ENCODE measurements at regions not wholly inside any gene's neighbourhood (a gene's known extent, or its start where the extent isn't known, plus 50 kb on each side); places are given as distances from the start of the nearest gene placed in this dataset.

GRCh38 chr13:104980586-104980985 lies 1554.9 kb downstream of the EFNB2 start:
- TF ChIP-seq EP300 (IDR thresholded peaks at IDR 0.05; ENCODE audit: borderline replicate concordance) (no peak), ZBTB7A (IDR thresholded peaks at IDR 0.05; ENCODE audit: low read depth) (no peak), CEBPB (IDR thresholded peaks at IDR 0.05) (no peak), FOXM1 (IDR thresholded peaks at IDR 0.05; ENCODE audit: borderline replicate concordance, low read depth) (no peak), TAF1 (IDR thresholded peaks at IDR 0.05; ENCODE audit: low read depth) (no peak), TCF12 (IDR thresholded peaks at IDR 0.05; ENCODE audit: low read depth) (no peak)
- TF ChIP-seq, protein P1, sequence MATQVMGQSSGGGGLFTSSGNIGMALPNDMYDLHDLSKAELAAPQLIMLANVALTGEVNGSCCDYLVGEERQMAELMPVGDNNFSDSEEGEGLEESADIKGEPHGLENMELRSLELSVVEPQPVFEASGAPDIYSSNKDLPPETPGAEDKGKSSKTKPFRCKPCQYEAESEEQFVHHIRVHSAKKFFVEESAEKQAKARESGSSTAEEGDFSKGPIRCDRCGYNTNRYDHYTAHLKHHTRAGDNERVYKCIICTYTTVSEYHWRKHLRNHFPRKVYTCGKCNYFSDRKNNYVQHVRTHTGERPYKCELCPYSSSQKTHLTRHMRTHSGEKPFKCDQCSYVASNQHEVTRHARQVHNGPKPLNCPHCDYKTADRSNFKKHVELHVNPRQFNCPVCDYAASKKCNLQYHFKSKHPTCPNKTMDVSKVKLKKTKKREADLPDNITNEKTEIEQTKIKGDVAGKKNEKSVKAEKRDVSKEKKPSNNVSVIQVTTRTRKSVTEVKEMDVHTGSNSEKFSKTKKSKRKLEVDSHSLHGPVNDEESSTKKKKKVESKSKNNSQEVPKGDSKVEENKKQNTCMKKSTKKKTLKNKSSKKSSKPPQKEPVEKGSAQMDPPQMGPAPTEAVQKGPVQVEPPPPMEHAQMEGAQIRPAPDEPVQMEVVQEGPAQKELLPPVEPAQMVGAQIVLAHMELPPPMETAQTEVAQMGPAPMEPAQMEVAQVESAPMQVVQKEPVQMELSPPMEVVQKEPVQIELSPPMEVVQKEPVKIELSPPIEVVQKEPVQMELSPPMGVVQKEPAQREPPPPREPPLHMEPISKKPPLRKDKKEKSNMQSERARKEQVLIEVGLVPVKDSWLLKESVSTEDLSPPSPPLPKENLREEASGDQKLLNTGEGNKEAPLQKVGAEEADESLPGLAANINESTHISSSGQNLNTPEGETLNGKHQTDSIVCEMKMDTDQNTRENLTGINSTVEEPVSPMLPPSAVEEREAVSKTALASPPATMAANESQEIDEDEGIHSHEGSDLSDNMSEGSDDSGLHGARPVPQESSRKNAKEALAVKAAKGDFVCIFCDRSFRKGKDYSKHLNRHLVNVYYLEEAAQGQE (IDR thresholded peaks at IDR 0.05; ENCODE audit: low read depth): no peak
